ENCODE measurements at regions not wholly inside any gene's neighbourhood (a gene's known extent, or its start where the extent isn't known, plus 50 kb on each side); places are given as distances from the start of the nearest gene placed in this dataset.

- TF ChIP-seq CTCF (optimal IDR thresholded peaks at IDR 0.05 in 1 of 3, IDR thresholded peaks at IDR 0.05 in 1 of 3, conservative IDR thresholded peaks at IDR 0.05 in 1 of 3; ENCODE audit: extremely low read depth in 1 of 3, insufficient read depth in 2 of 3, low read length in 3 of 3), result no peak
- TF ChIP-seq EZH2 (IDR thresholded peaks at IDR 0.05; ENCODE audit: low read length), result no peak
Observed at GRCh38 chr2:6741229-6741628, 124.5 kb downstream of the CMPK2 start.
